Skeletal muscle tissue (tissue), 3 donors: ENCODE measurements at regions not wholly inside any gene's neighbourhood (a gene's known extent, or its start where the extent isn't known, plus 50 kb on each side); places are given as distances from the start of the nearest gene placed in this dataset.

ENCODE experiments used
- H3K27ac ChIP-seq: one replicate; pipeline ENCODE4 v1.7.0; 2013; ENCODE audit warnings: mild to moderate bottlenecking, low read depth, low read length, inconsistent platforms
- H3K27me3 ChIP-seq, 3 donors: one replicate each; pipeline ENCODE4 v1.7.0; 2013; ENCODE audit warnings: low read length in 3 of 3; ENCODE audit not compliant: control insufficient read depth in 3 of 3, insufficient read depth in 3 of 3
- H3K36me3 ChIP-seq, 3 donors: one replicate each; pipeline ENCODE4 v1.7.0; 2013; ENCODE audit warnings: low read length in 3 of 3; ENCODE audit not compliant: control insufficient read depth in 3 of 3, insufficient read depth in 3 of 3
- H3K4me1 ChIP-seq, 3 donors: one replicate each; pipeline ENCODE4 v1.7.0; 2013; ENCODE audit warnings: low read length in 3 of 3, mild to moderate bottlenecking in 3 of 3; ENCODE audit not compliant: control insufficient read depth in 3 of 3, insufficient read depth in 3 of 3
- H3K4me3 ChIP-seq, 3 donors: one replicate each; pipeline ENCODE4 v1.7.0; 2013; ENCODE audit warnings: low read length in 3 of 3
- H3K9ac ChIP-seq, 3 donors: one replicate each; pipeline ENCODE4 v1.7.0; 2013; ENCODE audit warnings: low read length in 3 of 3, mild to moderate bottlenecking in 3 of 3, moderate library complexity in 2 of 3, low read depth in 1 of 3
- H3K9me3 ChIP-seq, 3 donors: one replicate each; pipeline ENCODE4 v1.7.0; 2013; ENCODE audit warnings: low read length in 3 of 3; ENCODE audit not compliant: control insufficient read depth in 3 of 3
- donor health status: Osteomylitis.

DNA sequence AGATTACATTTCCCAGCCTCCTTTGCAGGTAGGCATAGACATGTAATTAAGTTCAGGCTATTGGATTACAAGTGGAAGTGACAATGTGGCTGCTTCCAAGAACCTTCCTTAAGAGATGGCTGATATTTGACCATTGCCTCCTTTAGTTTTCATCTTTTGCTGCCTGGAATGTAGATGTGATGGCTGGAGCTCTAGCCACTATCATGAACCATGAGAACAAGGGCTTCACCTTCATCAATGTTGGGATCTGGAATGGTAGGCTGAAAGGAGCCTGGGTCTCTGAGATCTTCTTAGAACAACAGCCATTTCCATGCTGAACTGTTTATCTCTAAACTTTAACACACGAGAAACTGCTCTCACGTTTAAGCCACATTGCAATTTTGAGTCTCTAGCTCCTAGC lies 158.7 kb upstream of the ATP6AP2 start:
- Histone ChIP-seq H3K9me3 (peaks cover 0 to 2% (median 0%) of the 10 kb centered on the region in 3 donors), H3K27me3 (no peaks in the 10 kb centered on the region), H3K36me3 (no peaks in the 10 kb centered on the region), H3K4me3 (no peak overlapping the region), H3K27ac (no peak overlapping the region), H3K4me1 (no peaks in the 10 kb centered on the region), H3K9ac (no peak overlapping the region)

DNA sequence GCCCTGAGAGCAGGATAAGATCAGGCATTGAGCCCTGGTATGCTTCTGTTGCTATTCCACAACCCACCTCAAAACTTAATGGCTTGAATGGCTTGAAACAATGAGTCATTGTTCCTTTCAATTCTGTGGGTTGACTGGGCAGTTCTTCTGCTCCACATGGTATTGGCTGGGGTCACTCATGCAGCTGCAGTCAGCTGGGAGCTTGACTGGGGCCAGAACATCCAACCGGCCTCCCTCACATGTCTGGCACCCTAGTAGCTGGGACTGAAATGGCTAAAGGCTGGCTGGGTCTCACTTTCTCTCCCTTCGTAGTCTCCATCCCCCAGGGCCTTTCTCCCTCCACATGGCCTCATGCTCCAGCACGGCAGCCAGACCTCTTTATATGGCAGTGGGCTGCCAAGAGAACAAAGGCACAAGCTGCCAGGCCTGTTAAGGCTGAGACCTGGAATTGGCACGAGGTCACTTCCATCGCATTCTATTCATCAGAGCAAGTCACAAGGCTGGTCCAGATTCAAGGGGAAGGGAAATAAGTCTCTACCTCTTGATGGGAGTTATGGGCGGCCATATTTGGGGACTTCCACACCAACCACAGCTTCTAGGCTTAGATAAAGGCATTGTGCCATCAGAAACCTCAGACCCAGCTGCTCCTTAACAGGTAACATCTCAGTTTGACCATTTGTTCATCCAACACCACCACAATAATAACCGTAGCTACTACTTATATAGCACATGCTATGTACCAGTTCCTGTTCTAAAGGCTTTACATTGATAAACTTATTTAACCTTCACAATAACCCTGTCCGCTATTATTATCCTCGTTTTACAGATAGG lies 159.7 kb upstream of the ATP6AP2 start:
- Histone ChIP-seq H3K9me3 (peaks cover 0 to 2% (median 0%) of the 10 kb centered on the region in 3 donors), H3K27ac (no peak overlapping the region), H3K27me3 (no peaks in the 10 kb centered on the region), H3K4me1 (no peaks in the 10 kb centered on the region), H3K36me3 (no peaks in the 10 kb centered on the region), H3K9ac (no peak overlapping the region), H3K4me3 (no peak overlapping the region)

DNA sequence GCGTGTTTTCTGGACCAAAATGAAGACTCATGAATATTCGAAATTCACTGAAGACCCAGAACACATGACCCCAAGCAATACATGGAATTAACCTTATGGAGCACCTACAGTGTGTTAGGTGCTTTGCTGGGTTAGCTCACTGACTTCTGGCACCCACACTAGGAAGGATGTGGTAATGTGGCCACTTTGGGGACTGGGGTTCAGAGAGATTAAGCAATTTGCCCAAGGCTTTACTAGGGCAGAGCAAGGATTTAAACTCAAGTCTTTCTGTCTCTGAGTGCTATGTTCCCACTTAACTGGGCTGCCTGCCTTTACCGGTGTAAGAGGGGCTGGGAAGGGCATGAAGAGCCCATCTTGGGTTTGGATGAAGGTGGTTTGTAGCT lies 162.0 kb upstream of the ATP6AP2 start:
- no peaks in the 10 kb centered on the region for H3K36me3 ChIP-seq
- no peak overlapping the region for H3K4me3 ChIP-seq

DNA sequence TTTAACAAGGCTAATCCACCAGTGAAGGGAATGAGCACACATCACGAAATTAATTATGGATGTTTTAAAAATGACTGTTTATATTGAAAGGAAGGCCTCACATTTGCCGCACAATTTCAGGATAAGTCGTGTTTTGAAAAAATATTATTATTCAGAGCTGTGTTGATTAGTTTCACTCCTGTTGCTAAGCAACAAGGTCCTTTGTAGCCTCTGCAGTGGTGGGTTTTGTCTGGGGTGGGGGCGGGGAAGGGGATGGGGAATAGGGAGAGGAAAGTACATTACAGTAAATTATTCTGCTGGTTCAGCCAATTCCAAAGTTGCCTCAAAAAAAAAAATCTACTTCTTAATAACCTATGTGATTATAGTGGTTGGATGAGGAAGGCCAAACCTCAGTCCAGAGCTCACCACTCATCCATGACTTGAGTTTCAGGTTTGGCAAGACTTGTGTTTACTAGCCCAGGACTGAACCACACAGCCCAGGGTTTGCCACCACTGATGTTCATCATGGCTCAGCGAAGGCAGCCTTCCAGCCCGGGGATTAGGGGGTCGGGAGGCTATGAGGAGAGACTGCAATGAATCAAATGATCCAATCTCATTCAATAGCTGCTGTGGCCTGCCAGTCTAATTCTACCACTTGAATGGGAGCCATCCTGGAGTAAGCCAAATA lies 162.5 kb upstream of the ATP6AP2 start:
- no peaks in the 10 kb centered on the region for H3K4me1 ChIP-seq
- H3K27me3 ChIP-seq: peaks cover 0 to 3% (median 0%) of the 10 kb centered on the region in 3 donors
- H3K27ac ChIP-seq: no peak overlapping the region
- no peaks in the 10 kb centered on the region for H3K9me3 ChIP-seq
- no peaks in the 10 kb centered on the region for H3K36me3 ChIP-seq
- no peak overlapping the region for H3K4me3 ChIP-seq
- H3K9ac ChIP-seq: no peak overlapping the region

More for the DNA sequence above, 162.0 kb upstream of the ATP6AP2 start:
- Histone ChIP-seq H3K27ac (no peak overlapping the region), H3K9me3 (peaks cover 0 to 1% (median 0%) of the 10 kb centered on the region in 3 donors), H3K4me1 (no peaks in the 10 kb centered on the region), H3K27me3 (no peaks in the 10 kb centered on the region), H3K9ac (no peak overlapping the region)

DNA sequence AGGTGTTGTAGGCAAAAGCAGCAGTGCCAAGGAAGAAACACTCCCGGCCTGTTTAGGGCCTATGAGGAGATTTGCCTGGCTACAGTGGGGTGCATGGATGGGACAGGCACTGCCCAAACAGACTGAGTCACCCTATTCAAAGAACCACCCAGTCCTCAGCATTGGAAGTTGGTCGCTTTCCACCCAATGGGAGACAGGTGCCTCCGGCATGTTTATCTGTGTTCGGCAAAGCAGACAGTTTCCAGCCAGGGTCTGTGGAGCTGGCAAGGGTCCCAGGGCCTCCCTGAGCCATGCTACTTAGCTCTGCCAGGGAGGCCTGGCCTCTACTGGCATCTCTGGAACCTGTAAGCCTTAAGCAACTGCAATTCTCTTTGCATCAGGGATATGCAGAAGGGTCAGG lies 165.1 kb upstream of the ATP6AP2 start:
- Histone ChIP-seq H3K36me3 (no peaks in the 10 kb centered on the region), H3K27me3 (peaks cover 0 to 3% (median 0%) of the 10 kb centered on the region in 3 donors), H3K9ac (no peak overlapping the region), H3K4me3 (no peak overlapping the region), H3K4me1 (no peaks in the 10 kb centered on the region), H3K27ac (no peak overlapping the region), H3K9me3 (no peaks in the 10 kb centered on the region)

DNA sequence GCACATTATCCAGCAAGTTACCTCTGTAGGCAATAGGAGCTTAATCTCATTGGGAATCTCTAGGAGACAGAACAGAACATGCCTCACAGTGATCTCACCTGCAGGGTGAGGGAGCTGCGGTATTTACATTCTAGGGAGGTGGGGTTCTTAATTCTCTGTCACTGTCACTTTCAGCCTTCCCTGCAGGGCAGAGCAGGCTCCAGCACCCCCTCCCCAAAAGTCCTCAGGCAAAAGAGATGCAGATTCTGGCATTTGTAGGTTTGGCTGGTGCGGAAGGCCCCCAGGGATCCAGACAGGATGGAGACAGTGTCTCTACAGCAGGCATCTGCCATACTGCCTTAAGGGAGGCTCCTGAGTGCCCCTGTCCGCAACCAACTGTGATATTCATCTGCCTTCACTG lies 166.4 kb upstream of the ATP6AP2 start:
- Histone ChIP-seq H3K4me3 (no peak overlapping the region), H3K9me3 (no peaks in the 10 kb centered on the region), H3K36me3 (no peaks in the 10 kb centered on the region), H3K4me1 (no peaks in the 10 kb centered on the region), H3K27ac (no peak overlapping the region), H3K9ac (no peak overlapping the region), H3K27me3 (peaks cover 0 to 3% (median 0%) of the 10 kb centered on the region in 3 donors)

DNA sequence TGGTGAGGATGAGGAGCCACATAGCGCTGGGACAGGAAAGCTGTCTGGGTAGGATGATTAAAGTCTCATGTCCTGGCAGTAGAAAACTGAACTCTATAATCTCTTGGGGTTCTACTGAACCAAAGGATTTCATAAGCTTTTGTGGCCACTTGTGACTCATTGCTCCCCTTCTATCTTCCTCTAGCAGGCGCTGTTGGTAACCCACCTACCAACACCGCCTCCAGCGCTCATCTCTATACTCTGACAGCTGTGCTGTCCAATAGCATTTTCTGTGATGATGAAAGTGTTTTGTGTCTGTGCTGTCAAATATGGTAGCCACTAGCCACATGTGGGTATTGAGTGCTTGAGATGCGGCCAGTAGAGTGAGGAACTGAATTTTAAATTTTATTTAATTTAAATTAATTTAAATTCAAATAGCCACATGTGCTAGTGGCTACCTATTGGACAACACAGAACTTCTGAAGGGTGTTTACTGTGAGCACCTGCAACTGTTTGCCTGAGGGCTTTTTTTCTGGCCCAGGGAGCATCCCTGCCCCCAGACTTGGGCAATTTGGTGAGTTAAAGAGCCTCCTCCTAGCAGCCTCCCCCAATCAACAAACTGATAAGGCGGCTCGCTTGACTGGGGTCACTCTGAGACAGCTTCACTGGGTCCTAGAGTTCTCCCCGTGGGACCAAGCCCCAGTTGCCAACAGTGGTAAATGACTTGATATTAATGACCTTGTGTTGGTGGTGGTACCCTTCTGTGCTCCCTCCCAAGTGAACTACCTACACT lies 169.2 kb upstream of the ATP6AP2 start:
- Histone ChIP-seq H3K27ac (no peak overlapping the region), H3K36me3 (no peaks in the 10 kb centered on the region), H3K9me3 (no peaks in the 10 kb centered on the region), H3K4me3 (no peak overlapping the region), H3K4me1 (no peaks in the 10 kb centered on the region), H3K27me3 (peaks cover 0 to 3% (median 0%) of the 10 kb centered on the region in 3 donors), H3K9ac (no peak overlapping the region)

DNA sequence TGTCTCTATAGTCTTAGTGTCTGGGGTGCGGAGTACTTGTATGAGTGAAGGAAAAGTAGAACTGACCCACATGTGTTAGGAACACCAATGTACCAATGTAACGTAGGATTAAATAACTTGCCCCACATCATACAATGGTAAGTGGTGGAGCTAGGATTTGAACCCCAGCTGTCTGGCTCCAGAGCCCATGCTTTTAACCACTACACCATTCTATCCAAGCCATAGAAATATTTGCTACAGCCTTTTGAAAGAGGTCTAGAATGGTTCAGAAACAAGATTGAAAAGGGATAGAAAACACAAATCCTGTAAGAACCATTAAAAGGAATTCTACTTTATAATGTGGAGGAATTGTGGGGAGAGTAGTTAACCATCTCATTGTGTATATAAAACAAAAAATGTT lies 169.9 kb upstream of the ATP6AP2 start:
- Histone ChIP-seq H3K4me1 (peaks cover 0 to 4% (median 0%) of the 10 kb centered on the region in 3 donors), H3K9ac (no peak overlapping the region), H3K36me3 (no peaks in the 10 kb centered on the region), H3K27ac (no peak overlapping the region), H3K4me3 (no peak overlapping the region), H3K27me3 (peaks cover 0 to 6% (median 0%) of the 10 kb centered on the region in 3 donors), H3K9me3 (no peaks in the 10 kb centered on the region)

DNA sequence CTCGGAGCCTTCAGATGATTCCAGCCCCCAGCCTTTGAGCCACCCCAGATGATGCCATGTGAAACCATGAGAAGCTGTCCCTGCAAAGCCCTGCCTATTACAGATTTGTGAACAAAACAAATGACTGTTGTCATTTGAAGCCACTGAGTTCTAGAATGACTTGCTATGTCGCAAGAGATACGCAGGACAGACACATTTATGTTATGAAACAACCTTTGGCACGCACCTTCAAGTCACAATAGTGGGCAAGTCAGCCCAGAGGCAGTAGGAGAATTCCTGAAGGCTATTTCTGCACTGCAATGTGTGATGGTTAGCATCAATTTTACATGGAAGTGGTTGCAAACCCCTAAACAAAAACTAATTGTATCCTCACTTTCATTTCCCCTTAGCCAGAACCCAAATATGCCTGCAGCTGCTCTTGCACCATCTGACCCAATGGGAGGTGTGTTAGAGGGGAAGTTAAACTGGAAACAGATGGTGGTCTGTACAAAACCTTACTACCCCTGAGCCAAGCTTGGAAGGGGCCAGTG lies 174.4 kb upstream of the ATP6AP2 start:
- peaks cover 0 to 7% (median 5%) of the 10 kb centered on the region in 3 donors for H3K4me1 ChIP-seq
- H3K36me3 ChIP-seq: no peaks in the 10 kb centered on the region
- no peak overlapping the region for H3K27ac ChIP-seq
- no peak overlapping the region for H3K4me3 ChIP-seq
- peaks cover 0 to 3% (median 0%) of the 10 kb centered on the region in 3 donors for H3K27me3 ChIP-seq
- H3K9me3 ChIP-seq: no peaks in the 10 kb centered on the region
- H3K9ac ChIP-seq: no peak overlapping the region
